Common myeloid progenitor, CD34-positive (primary cell): ENCODE measurements at regions not wholly inside any gene's neighbourhood (a gene's known extent, or its start where the extent isn't known, plus 50 kb on each side); places are given as distances from the start of the nearest gene placed in this dataset.

ENCODE experiments used
- CTCF ChIA-PET: fragments of 350-600 bp; sonication (Branson Sonifier 250); formaldehyde crosslinking; loops from one replicate; lab custom pipeline; 2021; ENCODE audit warnings: antibody characterized with exemption; lab: Charles Lee
- POLR2A ChIA-PET: fragments of 350-600 bp; sonication (Branson Sonifier 250); formaldehyde crosslinking; loops from one replicate; lab custom pipeline; 2021; ENCODE audit warnings: antibody characterized with exemption; lab: Charles Lee
- DNase-seq, 3 donors: peaks; one replicate each; pipeline versions ENCODE4 v3.0.0 to v3.0.0-alpha.2; 2013
- H3K27ac ChIP-seq, 2 experiments: 1 replicate in 1 of 2; 2 replicates in 1 of 2; pipeline ENCODE4 v1.7.0; 2013; ENCODE audit warnings: inconsistent platforms in 2 of 2, low read length in 2 of 2, mild to moderate bottlenecking in 2 of 2, low read depth in 1 of 2, moderate library complexity in 1 of 2; ENCODE audit not compliant: severe bottlenecking in 2 of 2, insufficient read depth in 1 of 2, poor library complexity in 1 of 2
- H3K27me3 ChIP-seq, 5 experiments: replicated peaks in 2 of 5; 1 replicate in 3 of 5; 2 replicates in 2 of 5; pipeline versions ENCODE4 v1.6.1 to v1.7.0; 2013; ENCODE audit warnings: low read length in 4 of 5, mild to moderate bottlenecking in 2 of 5, moderate library complexity in 2 of 5, inconsistent platforms in 1 of 5; ENCODE audit not compliant: insufficient read depth in 5 of 5, control insufficient read depth in 4 of 5
- H3K36me3 ChIP-seq, 4 experiments: 1 replicate in 2 of 4; 2 replicates in 2 of 4; pipeline versions ENCODE4 v1.6.1 to v1.7.0; 2013; ENCODE audit warnings: low read length in 3 of 4, control low read depth in 1 of 4, mild to moderate bottlenecking in 1 of 4; ENCODE audit not compliant: control insufficient read depth in 4 of 4, insufficient read depth in 4 of 4
- H3K4me1 ChIP-seq, 4 experiments: 1 replicate in 3 of 4; 2 replicates in 1 of 4; pipeline versions ENCODE4 v1.6.1 to v1.7.1; 2013; ENCODE audit warnings: low read length in 3 of 4, mild to moderate bottlenecking in 3 of 4, control low read depth in 1 of 4, inconsistent platforms in 1 of 4, moderate library complexity in 1 of 4; ENCODE audit not compliant: control insufficient read depth in 4 of 4, insufficient read depth in 4 of 4; ENCODE audit errors: control extremely low read depth in 1 of 4
- H3K4me3 ChIP-seq, 7 experiments: 1 replicate in 4 of 7; 2 replicates in 3 of 7; pipeline versions ENCODE4 v1.5.1 to v1.7.0; 2013; ENCODE audit warnings: mild to moderate bottlenecking in 7 of 7, low read length in 6 of 7, moderate library complexity in 6 of 7, inconsistent platforms in 2 of 7, low read depth in 2 of 7, control low read depth in 1 of 7; ENCODE audit not compliant: insufficient read depth in 4 of 7, control insufficient read depth in 1 of 7; ENCODE audit errors: extremely low read depth in 1 of 7
- H3K9me3 ChIP-seq, 5 experiments: 1 replicate in 4 of 5; 2 replicates in 1 of 5; pipeline versions ENCODE4 v1.6.1 to v1.7.1; 2013; ENCODE audit warnings: low read length in 4 of 5, mild to moderate bottlenecking in 2 of 5, inconsistent platforms in 1 of 5, low read depth in 1 of 5, moderate library complexity in 1 of 5; ENCODE audit not compliant: control insufficient read depth in 4 of 5, insufficient read depth in 2 of 5; ENCODE audit errors: control extremely low read depth in 1 of 5
- WGBS: methylation state at CpG from one replicate; pipeline ENCODE4 v1.1.5; 2013; ENCODE audit not compliant: insufficient coverage; 5-methylcytosine and 5-hydroxymethylcytosine counted together

GRCh38 chr12:45651029-45651428, 78.5 kb upstream of the ARID2 start:
- ChIA-PET POLR2A (no interaction called here), CTCF (interaction anchor here (1.4 to 1.8 kb wide), 3 partner anchors 21 to 107 kb away, joined by 3 to 4 read pairs (median 4); no protein-coding TSS in a partner anchor)
- no peak for DNase-seq
- H3K36me3 ChIP-seq, result peaks cover 0 to 2% (median 0%) of the 10 kb centered on the region in 4 experiments
- WGBS, result no CpG with 5 or more reads among the region's 1 CpG
- peaks cover 0 to 10% (median 7%) of the 10 kb centered on the region in 4 experiments for H3K4me1 ChIP-seq
- no peak overlapping the region for H3K4me3 ChIP-seq
- H3K27ac ChIP-seq, result no peak overlapping the region
- no peaks in the 10 kb centered on the region for H3K9me3 ChIP-seq
- H3K27me3 ChIP-seq, result no peaks in the 10 kb centered on the region

GRCh38 chr12:45654002-45654665, 75.4 kb upstream of the ARID2 start:
- no peak for DNase-seq
- H3K9me3 ChIP-seq, result no peaks in the 10 kb centered on the region
- WGBS, result 100% methylated on average over 2 of the region's 3 CpGs
- peaks cover 0 to 2% (median 0%) of the 10 kb centered on the region in 4 experiments for H3K36me3 ChIP-seq
- no peak overlapping the region for H3K27ac ChIP-seq
- POLR2A ChIA-PET, result no interaction called here
- CTCF ChIA-PET, result interaction anchor here (0.7 to 4.6 kb wide), 3 partner anchors 72 to 586 kb away, joined by 3 to 29 read pairs (median 3); no protein-coding TSS in a partner anchor
- peaks cover 0 to 20% (median 9%) of the 10 kb centered on the region in 4 experiments for H3K4me1 ChIP-seq
- H3K27me3 ChIP-seq, result no peaks in the 10 kb centered on the region
- H3K4me3 ChIP-seq, result no peak overlapping the region

GRCh38 chr12:45655186-45655585, 74.3 kb upstream of the ARID2 start:
- CTCF ChIA-PET, result interaction anchor here (0.7 to 4.6 kb wide), 6 partner anchors 9 to 111 kb away, joined by 3 to 29 read pairs (median 4); no protein-coding TSS in a partner anchor
- H3K27ac ChIP-seq, result no peak overlapping the region
- no peak overlapping the region for H3K4me3 ChIP-seq
- DNase-seq, result peak; percentile 68 to 78 (median 68)
- H3K9me3 ChIP-seq, result no peaks in the 10 kb centered on the region
- no peaks in the 10 kb centered on the region for H3K27me3 ChIP-seq
- WGBS, result 96% methylated on average over 3 of the region's 5 CpGs
- POLR2A ChIA-PET, result no interaction called here
- H3K36me3 ChIP-seq, result peaks cover 0 to 2% (median 0%) of the 10 kb centered on the region in 4 experiments
- peaks cover 0 to 20% (median 11%) of the 10 kb centered on the region in 4 experiments for H3K4me1 ChIP-seq

- H3K9me3 ChIP-seq, result no peaks in the 10 kb centered on the region
- H3K27ac ChIP-seq, result no peak overlapping the region
- no peak overlapping the region for H3K4me3 ChIP-seq
- DNase-seq, result peak in 2 of 3 donors; percentile 57 to 62
- CTCF ChIA-PET, result interaction anchor here (0.9 to 4.6 kb wide), 7 partner anchors 9 to 97 kb away, joined by 3 to 29 read pairs (median 3); no protein-coding TSS in a partner anchor
- peaks cover 0 to 2% (median 0%) of the 10 kb centered on the region in 4 experiments for H3K36me3 ChIP-seq
- H3K27me3 ChIP-seq, result no peaks in the 10 kb centered on the region
- 100% methylated on average over 1 of the region's 2 CpGs for WGBS
- POLR2A ChIA-PET, result no interaction called here
- peaks cover 0 to 22% (median 14%) of the 10 kb centered on the region in 4 experiments for H3K4me1 ChIP-seq
Measured at GRCh38 chr12:45655743-45656142, 73.8 kb upstream of the ARID2 start.

- DNase-seq, result no peak
- H3K27ac ChIP-seq, result no peak overlapping the region
- H3K4me3 ChIP-seq, result no peak overlapping the region
- POLR2A ChIA-PET, result no interaction called here
- CTCF ChIA-PET, result interaction anchor here (4.6 kb wide), 1 partner anchor 68 kb away, joined by 29 read pairs; no protein-coding TSS in a partner anchor
- H3K9me3 ChIP-seq, result no peaks in the 10 kb centered on the region
- H3K27me3 ChIP-seq, result no peaks in the 10 kb centered on the region
- WGBS, result 62% methylated on average over 3 of the region's 4 CpGs
- peaks cover 0 to 22% (median 14%) of the 10 kb centered on the region in 4 experiments for H3K4me1 ChIP-seq
- H3K36me3 ChIP-seq, result peaks cover 0 to 2% (median 0%) of the 10 kb centered on the region in 4 experiments
Measured at GRCh38 chr12:45658020-45658419, 71.5 kb upstream of the ARID2 start.

- H3K4me1 ChIP-seq, result peaks cover 0 to 28% (median 16%) of the 10 kb centered on the region in 4 experiments
- POLR2A ChIA-PET, result no interaction called here
- DNase-seq, result peak in 2 of 3 donors; percentile 66 to 70
Measured at GRCh38 chr12:45660330-45660729, 69.2 kb upstream of the ARID2 start.

GRCh38 chr12:45663455-45663854, 66.1 kb upstream of the ARID2 start:
- ChIA-PET POLR2A (no interaction called here), CTCF (no interaction called here)
- Histone ChIP-seq H3K27me3 (no peaks in the 10 kb centered on the region), H3K36me3 (no peaks in the 10 kb centered on the region), H3K4me1 (peaks cover 0 to 18% (median 8%) of the 10 kb centered on the region in 4 experiments), H3K4me3 (peak overlapping the region in 1 of 7 experiments; percentile 12), H3K27ac (no peak overlapping the region), H3K9me3 (no peaks in the 10 kb centered on the region)
- DNase-seq, result peak in 2 of 3 donors; percentile 60 to 75
- 0% methylated on average over 1 of the region's 2 CpGs for WGBS

More at GRCh38 chr12:45660330-45660729, 69.2 kb upstream of the ARID2 start:
- Histone ChIP-seq H3K27me3 (no peaks in the 10 kb centered on the region), H3K36me3 (no peaks in the 10 kb centered on the region), H3K9me3 (no peaks in the 10 kb centered on the region), H3K4me3 (no peak overlapping the region), H3K27ac (no peak overlapping the region)
- CTCF ChIA-PET, result interaction anchor here (1.2 to 1.3 kb wide), 4 partner anchors 9 to 116 kb away, joined by 3 to 4 read pairs (median 3); no protein-coding TSS in a partner anchor
- WGBS, result 21% methylated on average over 2 of the region's 2 CpGs
